ENCODE measurements at regions not wholly inside any gene's neighbourhood (a gene's known extent, or its start where the extent isn't known, plus 50 kb on each side); places are given as distances from the start of the nearest gene placed in this dataset.

DNA sequence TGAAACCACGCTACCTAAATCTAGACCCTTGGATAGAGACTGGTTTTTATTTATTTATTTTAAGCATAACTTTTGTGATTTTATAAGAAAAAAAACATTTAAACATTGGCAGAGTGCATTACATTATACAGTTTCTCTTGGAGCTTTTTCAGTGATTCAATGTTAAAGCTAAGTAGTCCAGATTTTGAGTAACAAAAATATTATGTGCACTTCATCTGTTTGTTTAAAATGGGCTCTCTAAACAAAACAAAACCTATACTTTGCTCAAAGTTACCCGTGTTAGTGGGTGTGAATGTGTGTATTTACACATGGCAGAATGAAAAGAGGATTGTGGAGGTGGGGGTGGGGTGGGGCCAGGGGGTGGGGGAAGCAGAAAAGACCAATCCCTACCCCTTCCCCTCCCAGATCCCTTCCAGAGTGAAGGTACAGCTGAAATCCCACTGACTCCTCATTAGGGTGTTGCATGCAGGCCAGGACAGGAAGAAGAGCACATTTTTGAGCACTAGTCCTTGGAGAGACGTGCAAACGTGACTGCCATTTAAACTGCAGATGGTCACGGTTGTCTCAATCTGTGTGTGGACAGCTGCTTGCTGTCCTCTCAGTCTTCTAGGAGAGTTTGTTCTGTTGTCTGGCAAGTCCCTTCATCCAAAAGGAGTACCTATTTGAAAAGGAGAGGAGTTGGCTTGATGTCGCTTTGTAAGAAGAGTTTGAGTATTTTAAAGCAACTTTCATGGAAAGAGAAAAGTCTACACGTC lies 303.0 kb downstream of the ICOS start:
- peak; percentile 6 for DNase-seq

- no peak for DNase-seq
Observed at GRCh38 chr2:204240961-204241360, 304.3 kb upstream of the PARD3B start.

DNA sequence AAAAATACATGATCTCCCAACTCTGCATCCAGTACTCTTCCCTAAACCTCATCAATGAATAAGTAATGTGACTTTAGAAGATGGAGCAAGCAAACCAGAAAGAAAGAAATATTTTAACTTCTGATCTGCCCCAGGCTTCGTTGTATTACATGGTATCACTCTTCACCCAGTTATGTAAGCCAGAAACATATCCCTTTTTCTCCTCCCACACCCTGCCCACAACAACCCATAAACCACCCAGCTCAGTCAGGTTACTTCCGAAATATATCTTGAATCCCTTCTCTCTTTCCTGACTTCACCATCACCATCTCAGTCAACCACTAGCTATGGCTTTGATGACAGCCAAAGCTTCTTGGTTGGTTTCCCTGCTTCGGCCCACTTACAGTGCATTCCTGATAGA lies 295.8 kb upstream of the PARD3B start:
- DNase-seq = no peak

- no peak for DNase-seq
Observed at GRCh38 chr2:204250692-204251091, 294.6 kb upstream of the PARD3B start.

DNA sequence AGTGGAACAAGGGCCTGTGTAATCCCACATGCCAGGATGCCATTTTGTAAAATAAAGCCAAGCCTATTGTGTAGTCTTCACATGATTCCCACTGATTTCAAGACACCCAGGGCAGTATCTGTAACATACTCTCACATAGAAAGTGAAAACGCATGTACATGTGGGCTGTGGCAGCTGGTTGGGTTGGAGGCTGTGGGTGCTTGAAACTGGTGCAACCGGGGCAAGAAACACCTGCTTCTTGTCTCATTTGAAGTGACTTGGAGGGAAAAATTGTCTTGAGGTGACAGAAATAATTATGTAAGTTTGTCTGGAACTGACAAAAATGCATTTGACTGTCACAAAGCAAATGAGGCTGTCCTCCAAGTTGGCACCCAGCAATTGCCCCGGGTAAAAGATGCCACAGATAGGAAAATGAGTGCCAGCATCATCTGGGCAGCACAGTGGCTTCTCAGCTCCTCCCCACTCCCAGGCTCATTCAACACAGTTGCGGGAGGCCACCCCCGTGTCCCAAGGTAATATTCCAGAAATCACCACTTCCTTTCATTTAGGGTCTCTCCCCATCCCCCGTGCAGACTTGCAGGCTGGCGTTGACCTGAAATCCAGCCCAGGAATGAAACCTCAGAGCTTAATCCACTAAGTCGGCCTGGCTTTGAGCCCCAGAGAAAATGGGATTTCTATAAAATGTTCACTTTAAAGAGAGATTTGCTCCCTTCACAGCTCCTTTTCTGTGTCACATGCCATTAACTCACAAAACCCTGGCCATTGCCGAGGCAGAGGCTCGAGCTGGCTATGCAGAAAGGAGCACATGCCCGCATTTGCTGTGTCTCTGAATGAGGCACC lies 293.9 kb upstream of the PARD3B start:
- no peak for DNase-seq

GRCh38 chr2:204251998-204252376 lies 293.3 kb upstream of the PARD3B start:
- DNase-seq = no peak

DNA sequence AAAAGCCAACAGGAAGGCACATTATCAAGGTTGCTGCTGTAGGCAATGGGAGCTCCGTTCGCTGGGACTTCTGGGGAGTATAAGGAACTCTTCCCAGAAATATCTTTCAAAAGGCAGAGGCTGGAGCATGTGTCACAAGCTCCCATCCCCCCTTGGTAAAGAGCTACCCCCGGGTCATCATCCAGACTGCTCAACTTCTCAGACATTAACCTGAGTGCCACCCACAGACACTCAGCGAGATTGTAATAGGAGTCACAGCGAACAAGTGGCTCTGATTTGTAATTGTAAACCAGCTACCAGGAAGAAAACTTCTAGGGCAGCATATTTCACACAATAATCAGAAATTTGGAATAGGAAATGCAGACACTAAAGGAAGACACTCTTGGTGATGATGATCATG lies 290.2 kb upstream of the PARD3B start:
- no peak for DNase-seq

GRCh38 chr2:204255526-204255925 lies 289.7 kb upstream of the PARD3B start:
- DNase-seq = no peak

- no peak for DNase-seq
Observed at GRCh38 chr2:204257781-204258180, 287.5 kb upstream of the PARD3B start.

DNA sequence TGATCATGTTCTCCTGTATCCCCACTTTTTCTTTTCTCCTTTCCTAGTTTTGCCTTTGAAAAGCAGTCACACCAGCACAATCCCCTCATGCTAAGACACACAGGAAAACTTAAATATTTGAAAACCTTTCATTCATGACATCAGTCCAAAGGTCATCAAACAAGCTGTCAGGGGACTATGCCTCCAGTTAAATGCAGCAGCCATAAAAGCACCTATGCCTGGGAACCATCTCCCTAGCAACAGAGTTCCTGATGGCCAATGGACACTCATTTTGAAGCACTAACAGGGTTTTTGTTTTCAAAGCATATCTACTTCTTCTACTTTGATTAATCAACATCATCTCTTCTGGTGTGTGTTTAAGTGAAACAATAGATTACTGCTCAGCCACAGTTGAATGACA lies 286.4 kb upstream of the PARD3B start:
- DNase-seq = peak; percentile 25

DNA sequence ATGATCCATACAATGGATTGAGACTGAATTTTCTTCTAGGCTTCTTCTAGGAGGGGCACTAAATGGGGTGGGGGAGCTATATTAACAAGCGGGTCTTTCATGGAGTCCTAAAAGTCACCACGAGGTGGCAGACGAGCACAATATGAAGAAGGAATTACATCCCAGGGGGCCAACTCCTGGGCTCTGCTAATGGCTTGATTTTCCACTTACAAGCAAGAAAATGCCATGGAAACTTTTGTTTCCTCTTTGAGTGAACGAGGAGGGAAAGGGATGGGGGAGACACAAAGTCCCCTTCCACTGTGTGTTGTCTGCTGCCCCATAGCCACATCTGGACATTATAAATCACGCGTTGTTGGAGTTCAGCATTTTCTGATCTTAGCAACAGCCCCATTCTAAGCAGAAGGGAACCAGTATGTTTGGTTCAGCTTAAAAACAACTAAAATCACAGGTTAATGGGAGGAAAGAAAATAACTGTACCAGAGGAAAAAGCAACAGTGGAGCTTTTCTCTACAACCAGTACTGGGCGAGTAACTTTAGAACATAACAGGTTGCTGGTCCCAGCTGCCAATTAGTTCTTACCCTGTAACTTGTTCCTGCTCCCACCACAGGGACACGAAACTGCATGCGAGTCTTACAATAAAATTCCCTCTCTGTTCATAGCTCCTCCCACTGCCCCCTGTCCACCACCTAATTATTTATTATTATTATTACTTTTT lies 285.0 kb upstream of the PARD3B start:
- DNase-seq = peak; percentile 85

- no peak for DNase-seq
Observed at GRCh38 chr2:204260901-204261300, 284.4 kb upstream of the PARD3B start.

DNA sequence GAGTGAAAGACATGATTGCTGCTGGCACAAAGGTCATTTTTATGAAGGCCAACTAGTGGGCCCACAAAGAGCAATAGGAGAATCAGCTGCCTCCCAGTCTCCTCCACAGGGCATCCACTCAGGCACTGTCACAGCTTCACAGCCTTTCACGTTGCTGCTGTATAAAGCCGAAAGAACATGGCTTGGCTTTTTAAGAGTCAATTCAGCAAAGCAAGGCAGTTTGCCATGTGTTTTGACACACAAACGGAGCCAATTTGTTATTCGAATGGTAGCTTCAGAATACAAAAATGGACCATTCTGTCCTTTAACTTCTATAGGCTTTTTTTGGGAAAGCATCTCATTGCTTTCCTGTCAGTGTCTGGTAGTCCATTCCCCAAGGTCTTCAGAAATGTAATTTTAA lies 283.4 kb upstream of the PARD3B start:
- no peak for DNase-seq

- peak; percentile 90 for DNase-seq
Observed at GRCh38 chr2:204264085-204264553, 281.2 kb upstream of the PARD3B start.

DNA sequence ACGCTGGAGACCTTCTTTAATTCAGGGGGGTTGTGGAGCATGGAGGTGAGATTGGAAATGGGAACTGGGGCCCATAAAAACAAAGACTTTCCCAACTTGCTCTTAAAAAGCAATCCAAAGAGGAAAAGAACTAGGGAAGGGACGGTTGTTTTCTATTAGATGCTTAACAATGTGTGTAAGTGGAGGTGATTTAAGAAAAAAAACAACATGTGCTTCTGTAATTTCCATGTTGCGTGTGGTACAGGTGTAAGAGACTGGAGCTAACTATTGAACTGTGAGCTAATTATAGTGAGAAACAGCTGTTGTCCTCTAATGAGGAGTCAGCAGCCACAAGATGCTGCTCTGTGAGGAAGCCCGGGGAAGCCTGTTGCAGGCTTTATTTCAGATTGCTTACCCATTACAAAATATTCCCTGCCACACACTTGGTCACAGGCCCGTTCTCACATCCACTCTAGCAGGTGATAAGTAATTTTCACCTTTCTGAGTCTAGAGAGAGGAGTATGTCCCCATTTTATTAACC lies 280.6 kb upstream of the PARD3B start:
- DNase-seq = peak; percentile 66

DNA sequence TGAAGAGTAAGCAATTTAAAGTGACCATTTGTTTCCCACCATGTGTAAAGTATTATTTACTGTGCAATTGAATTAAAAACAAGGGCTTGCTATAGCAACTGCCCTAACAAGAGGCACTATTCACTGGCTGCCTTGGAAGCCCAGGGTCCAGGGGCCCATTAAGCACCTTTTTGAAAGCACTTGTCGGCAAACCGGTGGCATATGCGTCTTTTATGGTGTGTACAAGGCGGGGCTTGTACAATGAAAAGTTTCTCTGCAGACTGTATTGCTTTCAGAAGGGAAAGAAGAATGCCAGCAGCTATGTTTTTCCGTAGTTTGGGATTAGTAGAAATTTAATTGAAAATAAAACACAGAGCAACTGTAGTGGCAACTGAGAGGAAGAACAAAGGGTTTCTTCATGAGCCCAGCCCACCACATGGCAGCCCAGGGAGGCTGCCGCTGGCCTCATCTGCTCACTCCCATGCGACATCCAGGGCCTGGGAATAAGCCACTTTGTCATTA lies 279.5 kb upstream of the PARD3B start:
- peak; percentile 71 for DNase-seq

GRCh38 chr2:204268458-204268857 lies 276.8 kb upstream of the PARD3B start:
- no peak for DNase-seq

DNA sequence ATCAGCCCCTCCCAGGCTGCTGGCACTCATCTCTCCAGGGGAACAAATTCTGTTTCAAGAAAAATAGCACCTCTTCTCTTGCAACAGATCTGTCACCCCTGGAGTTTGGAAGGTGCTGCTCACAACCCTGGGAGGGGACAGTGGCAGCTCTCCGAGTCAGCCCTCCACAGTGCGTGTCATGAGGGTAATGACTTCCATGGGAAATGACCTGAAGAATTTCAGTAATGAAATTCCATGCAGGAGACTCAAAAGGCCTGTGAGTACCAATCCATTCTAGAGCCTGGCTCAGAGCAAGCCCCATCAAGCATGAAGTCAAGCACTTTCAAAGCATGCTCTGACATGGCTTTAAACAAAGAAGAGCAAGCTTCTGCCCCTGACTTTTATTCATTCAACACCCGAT lies 276.3 kb upstream of the PARD3B start:
- no peak for DNase-seq

- no peak for DNase-seq
Observed at GRCh38 chr2:204272089-204272488, 273.2 kb upstream of the PARD3B start.

GRCh38 chr2:204272610-204273287 lies 272.5 kb upstream of the PARD3B start:
- no peak for DNase-seq

DNA sequence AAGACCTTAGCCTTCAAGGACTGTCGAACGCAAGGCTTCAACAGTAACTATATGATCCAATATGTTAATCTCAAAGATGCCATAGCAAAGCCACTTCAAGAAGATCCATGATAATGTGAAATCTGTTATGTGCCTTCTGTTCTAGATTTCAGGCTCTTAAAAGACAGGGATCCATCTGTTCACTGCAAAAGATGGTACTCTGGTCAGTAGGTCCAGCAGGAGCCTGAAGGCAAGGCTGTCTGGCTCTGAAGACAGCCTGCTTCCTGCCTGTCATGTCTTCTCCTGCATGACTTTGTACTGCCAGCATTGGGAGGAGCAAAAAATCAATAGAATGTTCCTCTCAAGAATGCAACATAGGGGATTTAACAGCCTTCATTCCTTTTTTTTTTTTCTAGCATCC lies 270.8 kb upstream of the PARD3B start:
- no peak for DNase-seq

DNA sequence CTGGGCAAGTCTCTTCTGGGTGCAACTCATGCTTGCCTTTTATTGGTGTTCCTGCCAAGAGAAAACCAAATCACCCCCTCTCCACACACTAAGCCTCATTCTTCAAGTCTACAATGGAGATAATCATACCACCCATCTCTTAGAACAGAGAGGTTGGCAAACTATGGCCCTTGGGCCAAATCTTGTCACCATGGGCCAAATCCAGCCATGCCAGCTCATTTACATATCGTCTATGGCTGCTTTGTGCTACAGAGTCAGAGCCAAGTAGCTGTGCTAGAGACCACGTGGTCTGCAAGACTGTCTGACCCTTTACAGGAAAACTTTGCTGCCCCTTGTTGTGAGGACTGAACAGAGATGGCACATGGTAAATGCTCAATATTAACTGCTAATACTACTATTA lies 270.3 kb upstream of the PARD3B start:
- no peak for DNase-seq

GRCh38 chr2:204277226-204277625 lies 268.0 kb upstream of the PARD3B start:
- DNase-seq = peak; percentile 23

All from NCI-H69 (cell line).